Loucy (cell line): ENCODE measurements at regions not wholly inside any gene's neighbourhood (a gene's known extent, or its start where the extent isn't known, plus 50 kb on each side); places are given as distances from the start of the nearest gene placed in this dataset.

Experiments used
- H2AFZ ChIP-seq: fragments of 200-600 bp; sonication (generic); 2 replicates; pipeline ENCODE4 v1.6.0; 2016; ENCODE audit warnings: antibody characterized with exemption, mild to moderate bottlenecking, low read length, moderate library complexity
- H3F3A ChIP-seq: fragments of 200-600 bp; 2 replicates; pipeline ENCODE4 v1.6.0; 2016; ENCODE audit warnings: antibody characterized with exemption, low read depth, mild to moderate bottlenecking
- H3K27me3 ChIP-seq: fragments of 200-600 bp; sonication (generic); 2 replicates; pipeline ENCODE4 v1.6.1; 2014; ENCODE audit warnings: low read length, mild to moderate bottlenecking; ENCODE audit not compliant: insufficient read depth, poor library complexity, severe bottlenecking
- H3K36me3 ChIP-seq: fragments of 200-600 bp; sonication (generic); 2 replicates; pipeline ENCODE4 v1.6.1; 2016; ENCODE audit warnings: low read length; ENCODE audit not compliant: insufficient read depth
- H3K4me1 ChIP-seq: fragments of 200-600 bp; sonication (generic); 2 replicates; pipeline ENCODE4 v1.5.1; 2014; ENCODE audit warnings: low read length, mild to moderate bottlenecking; ENCODE audit not compliant: insufficient read depth, poor library complexity, severe bottlenecking
- H3K4me2 ChIP-seq: fragments of 200-600 bp; sonication (generic); 2 replicates; pipeline ENCODE4 v1.6.0; 2014; ENCODE audit warnings: antibody characterized with exemption, low read length, low read depth, mild to moderate bottlenecking; ENCODE audit not compliant: poor library complexity, severe bottlenecking
- H3K4me3 ChIP-seq: fragments of 200-600 bp; sonication (generic); 2 replicates; pipeline ENCODE4 v1.5.1; 2014; ENCODE audit warnings: low read length, mild to moderate bottlenecking, mixed read lengths; ENCODE audit not compliant: poor library complexity, severe bottlenecking
- H3K79me2 ChIP-seq: fragments of 200-600 bp; sonication (generic); 2 replicates; pipeline ENCODE4 v1.6.1; 2014; ENCODE audit warnings: low read length; ENCODE audit not compliant: insufficient read depth
- H3K9ac ChIP-seq: fragments of 200-600 bp; sonication (generic); 2 replicates; pipeline ENCODE4 v1.6.0; 2014; ENCODE audit warnings: mild to moderate bottlenecking, low read depth, low read length, moderate library complexity; ENCODE audit not compliant: poor library complexity, severe bottlenecking
- H3K9me2 ChIP-seq: fragments of 200-600 bp; sonication (generic); replicated peaks from 2 replicates; pipeline ENCODE4 v1.6.1; 2016; ENCODE audit warnings: low read depth, low read length, mixed read lengths
- H3K9me3 ChIP-seq: fragments of 200-600 bp; sonication (generic); 2 replicates; pipeline ENCODE4 v1.6.1; 2014; ENCODE audit warnings: mild to moderate bottlenecking, antibody characterized with exemption, low read length, low read depth; ENCODE audit not compliant: insufficient read depth
- H4K20me1 ChIP-seq: fragments of 200-600 bp; sonication (generic); 2 replicates; pipeline ENCODE4 v1.6.0; 2014; ENCODE audit warnings: antibody characterized with exemption, low read length, mild to moderate bottlenecking; ENCODE audit not compliant: insufficient read depth, poor library complexity, severe bottlenecking
- EZH2phosphoT487 ChIP-seq: fragments of 200-600 bp; IDR thresholded peaks from 2 replicates; pipeline ENCODE4 v1.6.1; 2018; ENCODE audit warnings: antibody characterized with exemption, mild to moderate bottlenecking, moderate library complexity, borderline replicate concordance
- TF ChIP-seq, protein P1 (sequence below): fragments of 200-600 bp; sonication (generic); conservative IDR thresholded peaks from 2 replicates; pipeline ENCODE4 v1.5.1; 2014; ENCODE audit warnings: mild to moderate bottlenecking, antibody characterized with exemption, low read length

DNA sequence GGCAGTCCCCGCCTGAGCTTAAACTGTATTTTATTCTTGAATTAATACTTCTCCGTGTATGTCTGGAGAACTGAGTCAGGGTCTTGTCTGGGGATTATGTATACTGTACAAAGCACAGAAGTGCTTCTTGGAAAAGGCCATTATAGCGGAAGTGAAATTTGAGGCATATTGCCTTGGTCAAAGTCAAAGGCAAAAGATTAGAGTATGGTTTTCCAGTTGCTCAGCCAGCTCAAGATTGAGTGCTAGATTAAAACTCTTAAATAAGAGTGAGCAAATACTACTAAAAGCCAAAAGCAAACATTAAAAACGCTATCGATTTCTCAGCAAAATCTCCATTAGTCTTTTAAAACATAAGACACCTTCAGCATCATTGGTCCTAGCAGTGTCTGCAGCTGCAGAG is 207.7 kb upstream of the MAN1A1 start:
- Histone ChIP-seq H3K4me2 (no peak overlapping the region), H3K9ac (no peak overlapping the region), H2AFZ (no peak overlapping the region), H3K79me2 (no peaks in the 10 kb centered on the region), H4K20me1 (no peaks in the 10 kb centered on the region), H3K4me1 (no peaks in the 10 kb centered on the region), H3K9me3 (no peaks in the 10 kb centered on the region), H3K36me3 (no peaks in the 10 kb centered on the region), H3K9me2 (no peaks in the 10 kb centered on the region), H3K27me3 (no peaks in the 10 kb centered on the region), H3F3A (no peaks in the 10 kb centered on the region), H3K4me3 (no peak overlapping the region)
- TF ChIP-seq, protein P1, sequence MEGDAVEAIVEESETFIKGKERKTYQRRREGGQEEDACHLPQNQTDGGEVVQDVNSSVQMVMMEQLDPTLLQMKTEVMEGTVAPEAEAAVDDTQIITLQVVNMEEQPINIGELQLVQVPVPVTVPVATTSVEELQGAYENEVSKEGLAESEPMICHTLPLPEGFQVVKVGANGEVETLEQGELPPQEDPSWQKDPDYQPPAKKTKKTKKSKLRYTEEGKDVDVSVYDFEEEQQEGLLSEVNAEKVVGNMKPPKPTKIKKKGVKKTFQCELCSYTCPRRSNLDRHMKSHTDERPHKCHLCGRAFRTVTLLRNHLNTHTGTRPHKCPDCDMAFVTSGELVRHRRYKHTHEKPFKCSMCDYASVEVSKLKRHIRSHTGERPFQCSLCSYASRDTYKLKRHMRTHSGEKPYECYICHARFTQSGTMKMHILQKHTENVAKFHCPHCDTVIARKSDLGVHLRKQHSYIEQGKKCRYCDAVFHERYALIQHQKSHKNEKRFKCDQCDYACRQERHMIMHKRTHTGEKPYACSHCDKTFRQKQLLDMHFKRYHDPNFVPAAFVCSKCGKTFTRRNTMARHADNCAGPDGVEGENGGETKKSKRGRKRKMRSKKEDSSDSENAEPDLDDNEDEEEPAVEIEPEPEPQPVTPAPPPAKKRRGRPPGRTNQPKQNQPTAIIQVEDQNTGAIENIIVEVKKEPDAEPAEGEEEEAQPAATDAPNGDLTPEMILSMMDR: no peak
- TF ChIP-seq EZH2phosphoT487: no peak

DNA sequence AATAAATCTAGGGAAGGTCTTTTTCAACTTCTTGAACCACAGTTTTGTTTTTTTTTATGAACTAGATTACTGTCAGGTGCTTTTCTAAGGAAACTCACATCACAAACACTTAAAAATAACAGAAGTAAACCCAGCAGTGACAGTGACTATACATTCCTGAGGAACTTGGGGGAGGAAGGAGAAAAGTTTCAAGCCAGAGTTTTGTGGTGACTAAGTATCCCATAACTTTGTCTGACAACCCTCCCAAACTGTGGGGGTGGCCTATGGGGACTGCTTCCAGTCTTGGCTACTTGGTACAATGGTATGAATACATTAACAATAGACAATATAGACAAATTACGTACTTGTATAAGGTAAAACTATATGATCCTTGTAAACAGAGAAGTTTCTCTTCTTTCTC is 202.5 kb upstream of the MAN1A1 start:
- H3K9ac ChIP-seq: no peak overlapping the region
- no peak overlapping the region for H2AFZ ChIP-seq
- H3K4me2 ChIP-seq: no peak overlapping the region
- H3K36me3 ChIP-seq: no peaks in the 10 kb centered on the region
- no peak overlapping the region for H3K4me3 ChIP-seq
- H3K27me3 ChIP-seq: no peaks in the 10 kb centered on the region
- no peaks in the 10 kb centered on the region for H3K9me2 ChIP-seq
- H3F3A ChIP-seq: no peaks in the 10 kb centered on the region
- no peaks in the 10 kb centered on the region for H4K20me1 ChIP-seq
- no peaks in the 10 kb centered on the region for H3K4me1 ChIP-seq
- TF ChIP-seq, protein P1: no peak
- no peak for TF ChIP-seq EZH2phosphoT487
- H3K9me3 ChIP-seq: no peaks in the 10 kb centered on the region
- no peaks in the 10 kb centered on the region for H3K79me2 ChIP-seq

DNA sequence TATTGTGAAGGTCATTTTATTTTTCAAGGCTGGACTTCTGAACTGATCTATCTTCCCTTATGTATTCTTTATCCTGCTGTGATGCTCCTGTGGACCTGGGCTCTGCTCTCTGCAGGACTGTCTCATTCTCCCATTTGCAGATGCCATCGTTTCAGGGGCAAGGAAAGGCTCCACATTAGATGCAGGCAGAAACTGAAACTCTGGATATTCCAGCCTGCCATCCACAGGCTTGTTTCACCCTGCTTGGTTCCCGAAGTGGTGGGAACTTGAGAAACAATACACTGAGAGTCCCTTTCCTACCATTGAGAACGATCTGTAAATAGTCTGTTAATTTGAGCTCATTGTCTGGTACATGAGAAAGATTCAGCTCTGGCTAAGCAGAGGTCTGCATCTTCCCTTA is 197.5 kb upstream of the MAN1A1 start:
- Histone ChIP-seq H4K20me1 (no peaks in the 10 kb centered on the region), H3K9me3 (no peaks in the 10 kb centered on the region), H3F3A (no peaks in the 10 kb centered on the region), H3K36me3 (no peaks in the 10 kb centered on the region), H3K27me3 (no peaks in the 10 kb centered on the region), H3K79me2 (no peaks in the 10 kb centered on the region), H3K9me2 (no peaks in the 10 kb centered on the region), H3K4me1 (peaks cover 16% of the 10 kb centered on the region), H3K9ac (no peak overlapping the region), H3K4me3 (no peak overlapping the region), H3K4me2 (no peak overlapping the region), H2AFZ (no peak overlapping the region)
- TF ChIP-seq, protein P1: no peak
- no peak for TF ChIP-seq EZH2phosphoT487
